ENCODE measurements at regions not wholly inside any gene's neighbourhood (a gene's known extent, or its start where the extent isn't known, plus 50 kb on each side); places are given as distances from the start of the nearest gene placed in this dataset.

DNA sequence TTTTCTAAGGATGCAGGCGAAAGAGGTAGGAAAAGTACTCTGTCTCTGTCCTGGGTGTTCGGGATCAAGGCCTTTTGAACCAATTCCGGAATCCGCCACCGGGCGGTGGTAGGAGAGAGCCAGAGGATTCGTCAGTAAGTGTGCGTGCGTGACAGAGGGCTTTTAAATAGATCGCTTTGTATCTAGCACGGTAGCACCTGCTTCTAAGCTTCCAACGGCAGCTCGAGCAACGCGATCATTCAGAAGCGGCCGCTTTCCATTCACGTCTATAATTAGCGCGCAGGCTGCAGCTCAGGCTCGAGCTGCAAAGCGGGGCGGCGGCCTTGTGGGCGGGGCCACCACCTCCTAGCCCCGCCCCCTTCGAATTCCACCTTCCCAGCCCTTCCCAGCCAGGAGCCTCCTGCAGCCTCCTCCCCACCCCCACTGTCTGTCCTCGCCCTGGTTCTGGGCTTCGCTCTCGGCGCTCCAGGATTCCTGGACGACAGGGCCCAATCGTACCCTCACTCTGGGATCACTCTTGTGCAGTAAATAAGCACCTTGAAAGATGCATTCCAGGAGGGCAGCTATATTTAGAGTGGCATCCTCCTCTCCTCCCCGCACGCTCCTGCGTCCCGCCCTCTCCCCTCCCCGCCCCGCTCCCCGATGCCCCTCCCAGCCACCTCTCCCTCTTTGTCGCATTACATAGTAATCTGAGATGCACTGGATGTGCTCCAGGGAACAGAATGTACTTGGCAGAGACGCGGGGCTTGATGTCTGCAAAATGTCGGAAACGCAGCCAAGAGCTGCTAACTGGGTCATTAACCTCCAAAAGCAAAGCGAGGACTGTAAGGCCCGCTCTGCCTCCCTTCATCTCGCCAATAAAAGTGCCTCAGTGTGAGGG is 224.1 kb upstream of the TPRG1 start (continued):
- TF ChIP-seq, protein P1, sequence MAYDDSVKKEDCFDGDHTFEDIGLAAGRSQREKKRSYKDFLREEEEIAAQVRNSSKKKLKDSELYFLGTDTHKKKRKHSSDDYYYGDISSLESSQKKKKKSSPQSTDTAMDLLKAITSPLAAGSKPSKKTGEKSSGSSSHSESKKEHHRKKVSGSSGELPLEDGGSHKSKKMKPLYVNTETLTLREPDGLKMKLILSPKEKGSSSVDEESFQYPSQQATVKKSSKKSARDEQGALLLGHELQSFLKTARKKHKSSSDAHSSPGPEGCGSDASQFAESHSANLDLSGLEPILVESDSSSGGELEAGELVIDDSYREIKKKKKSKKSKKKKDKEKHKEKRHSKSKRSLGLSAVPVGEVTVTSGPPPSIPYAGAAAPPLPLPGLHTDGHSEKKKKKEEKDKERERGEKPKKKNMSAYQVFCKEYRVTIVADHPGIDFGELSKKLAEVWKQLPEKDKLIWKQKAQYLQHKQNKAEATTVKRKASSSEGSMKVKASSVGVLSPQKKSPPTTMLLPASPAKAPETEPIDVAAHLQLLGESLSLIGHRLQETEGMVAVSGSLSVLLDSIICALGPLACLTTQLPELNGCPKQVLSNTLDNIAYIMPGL (CRISPR knock-in tag; IDR thresholded peaks at IDR 0.05; ENCODE audit: borderline replicate concordance), result no peak
- TF ChIP-seq NFE2L2 (conservative IDR thresholded peaks at IDR 0.05; ENCODE audit: low read length), result no peak
- TF ChIP-seq, protein P2, sequence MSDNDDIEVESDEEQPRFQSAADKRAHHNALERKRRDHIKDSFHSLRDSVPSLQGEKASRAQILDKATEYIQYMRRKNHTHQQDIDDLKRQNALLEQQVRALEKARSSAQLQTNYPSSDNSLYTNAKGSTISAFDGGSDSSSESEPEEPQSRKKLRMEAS (IDR thresholded peaks at IDR 0.05), result peak; percentile 13; the same call in 1 of the 2 replicates
- peak; percentile 38; the same call in 1 of the 2 replicates for TF ChIP-seq POLR2A (IDR thresholded peaks at IDR 0.05; ENCODE audit: low read length)
- no peak for TF ChIP-seq CHD4 (IDR thresholded peaks at IDR 0.05; ENCODE audit: borderline replicate concordance)
- no peak for TF ChIP-seq EHF (CRISPR knock-in tag; IDR thresholded peaks at IDR 0.05)

DNA sequence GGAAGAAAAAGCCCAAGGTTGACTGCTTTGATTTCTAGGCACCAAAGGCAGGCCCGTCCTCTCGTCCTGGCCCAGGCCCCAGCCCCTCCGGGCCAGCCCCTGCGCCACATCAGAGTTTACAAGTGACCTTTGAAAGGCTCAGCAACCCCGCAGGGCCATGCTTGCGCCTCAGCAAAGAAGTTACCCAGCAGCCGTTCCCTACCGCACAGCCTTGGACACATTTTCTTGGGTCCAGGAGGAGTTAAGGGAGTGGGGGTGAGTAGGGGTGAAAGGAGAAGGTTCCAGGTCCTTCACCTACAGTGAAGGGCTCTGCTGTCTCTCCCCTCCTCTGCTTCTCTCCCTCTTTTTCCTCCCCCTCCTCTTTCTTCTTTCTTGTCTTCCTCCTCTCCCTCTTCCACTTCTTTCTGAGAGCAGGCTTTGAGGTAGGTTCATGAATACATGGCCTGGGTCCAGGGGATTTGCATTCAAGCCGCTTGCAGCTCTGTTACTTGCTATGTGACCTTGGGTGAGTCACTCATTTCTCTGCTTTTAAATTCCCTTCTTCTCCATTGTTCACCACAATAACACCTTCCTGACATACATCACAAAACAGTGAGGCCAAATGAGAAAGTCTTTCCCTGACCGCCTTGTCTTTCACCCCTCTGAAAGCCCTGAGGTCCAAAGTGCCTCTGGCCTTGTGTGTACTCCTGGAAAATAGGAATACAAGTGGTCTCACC is 223.3 kb upstream of the TPRG1 start:
- H3K27ac ChIP-seq, result peak overlapping the region; percentile 93 to 98
- no peaks in the 10 kb centered on the region for H3K9me3 ChIP-seq
- FAIRE-seq (no peak), DNase-seq (ENCODE audit: low read depth in 1 of 2, low spot score in 1 of 2) (peak; percentile 21 to 66), ATAC-seq (peak; percentile 36 to 44)
- TF ChIP-seq FOSL2 (IDR thresholded peaks at IDR 0.05) (0 out of 2 replicates have a peak, but pooled peaks have one; percentile 14), FOSL2 (CRISPR knock-in tag; IDR thresholded peaks at IDR 0.05) (peak; percentile 67), RARB (CRISPR knock-in tag; IDR thresholded peaks at IDR 0.05) (no peak), JUN (IDR thresholded peaks at IDR 0.05) (0 out of 5 replicates have a peak, but pooled peaks of 1 of the 2 experiments have one; percentile 7)
- peak overlapping the region; percentile 84 for H3K4me2 ChIP-seq
- peaks cover 43% of the 10 kb centered on the region for H3K4me1 ChIP-seq
- WGBS (ENCODE audit: missing lambda C conversion rate), result 9% methylated on average over 9 of the region's 10 CpGs
- peak overlapping the region; percentile 43 for H3K4me3 ChIP-seq
- CTCF ChIA-PET, result interaction anchor here (5.7 kb wide), 1 partner anchor 1209 kb away, joined by 35 read pairs; no protein-coding TSS in a partner anchor
- POLR2A ChIA-PET, result interaction anchor here (0.7 to 1.7 kb wide), 4 partner anchors 142 to 1209 kb away, joined by 3 to 9 read pairs (median 4); partner anchors contain the start of gene BCL6

DNA sequence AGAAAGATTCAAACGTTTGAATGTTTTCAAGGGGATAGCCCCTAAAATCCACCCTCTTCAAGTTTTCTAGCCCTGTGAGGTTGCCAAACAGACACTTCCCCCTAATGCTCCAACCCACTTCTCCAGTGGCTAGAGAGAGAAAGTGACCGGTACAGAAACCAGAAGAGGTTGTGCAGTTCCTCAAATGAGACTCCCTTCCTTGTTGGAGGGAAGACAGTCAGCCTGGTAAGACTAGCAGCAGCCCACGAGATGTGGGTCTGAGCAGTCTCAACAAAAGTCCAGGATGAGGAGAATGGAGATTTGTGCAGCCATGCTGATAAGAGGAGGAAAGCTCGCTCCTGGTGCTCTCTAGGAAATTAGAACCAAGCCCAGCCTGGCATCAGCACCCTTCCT is 222.8 kb upstream of the TPRG1 start:
- no peak for ATAC-seq
- H3K4me2 ChIP-seq, result peak overlapping the region; percentile 84
- no peak for DNase-seq (ENCODE audit: low read depth in 1 of 2, low spot score in 1 of 2)
- POLR2A ChIA-PET, result interaction anchor here (1.1 kb wide), 1 partner anchor 1204 kb away, joined by 5 read pairs; the partner anchor contains the start of gene BCL6
- H3K9me3 ChIP-seq, result no peaks in the 10 kb centered on the region
- H3K27ac ChIP-seq, result peak overlapping the region; percentile 93 to 98
- H3K4me3 ChIP-seq, result no peak overlapping the region
- CTCF ChIA-PET, result interaction anchor here (1.0 kb wide), 1 partner anchor 1210 kb away, joined by 3 read pairs; no protein-coding TSS in a partner anchor
- FAIRE-seq, result no peak
- H3K4me1 ChIP-seq, result peaks cover 43% of the 10 kb centered on the region
- WGBS (ENCODE audit: missing lambda C conversion rate), result 75% methylated on average over 4 of the region's 4 CpGs
- no peak for TF ChIP-seq JUN (IDR thresholded peaks at IDR 0.05)
- TF ChIP-seq, protein P3, sequence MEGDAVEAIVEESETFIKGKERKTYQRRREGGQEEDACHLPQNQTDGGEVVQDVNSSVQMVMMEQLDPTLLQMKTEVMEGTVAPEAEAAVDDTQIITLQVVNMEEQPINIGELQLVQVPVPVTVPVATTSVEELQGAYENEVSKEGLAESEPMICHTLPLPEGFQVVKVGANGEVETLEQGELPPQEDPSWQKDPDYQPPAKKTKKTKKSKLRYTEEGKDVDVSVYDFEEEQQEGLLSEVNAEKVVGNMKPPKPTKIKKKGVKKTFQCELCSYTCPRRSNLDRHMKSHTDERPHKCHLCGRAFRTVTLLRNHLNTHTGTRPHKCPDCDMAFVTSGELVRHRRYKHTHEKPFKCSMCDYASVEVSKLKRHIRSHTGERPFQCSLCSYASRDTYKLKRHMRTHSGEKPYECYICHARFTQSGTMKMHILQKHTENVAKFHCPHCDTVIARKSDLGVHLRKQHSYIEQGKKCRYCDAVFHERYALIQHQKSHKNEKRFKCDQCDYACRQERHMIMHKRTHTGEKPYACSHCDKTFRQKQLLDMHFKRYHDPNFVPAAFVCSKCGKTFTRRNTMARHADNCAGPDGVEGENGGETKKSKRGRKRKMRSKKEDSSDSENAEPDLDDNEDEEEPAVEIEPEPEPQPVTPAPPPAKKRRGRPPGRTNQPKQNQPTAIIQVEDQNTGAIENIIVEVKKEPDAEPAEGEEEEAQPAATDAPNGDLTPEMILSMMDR (IDR thresholded peaks at IDR 0.05), result no peak
- TF ChIP-seq CEBPB (IDR thresholded peaks at IDR 0.05), result no peak

DNA sequence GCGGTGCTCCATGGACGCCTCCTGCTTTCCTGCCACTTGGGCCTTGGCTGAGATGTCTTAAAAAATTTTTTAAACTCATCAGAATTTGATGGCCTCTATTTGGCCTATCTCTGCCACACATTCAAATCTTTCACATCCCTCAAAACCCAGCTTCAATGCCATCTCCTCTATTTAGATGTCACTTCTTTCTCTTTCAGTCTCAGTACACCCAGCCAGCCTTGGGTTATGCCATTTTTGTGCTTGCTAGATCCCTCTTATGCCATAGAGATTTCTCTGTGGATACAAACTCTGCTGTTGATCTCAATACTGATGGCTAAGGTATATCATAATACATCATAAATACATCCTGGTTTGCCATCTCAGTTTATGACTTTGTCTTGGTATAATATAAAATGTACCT is 222.3 kb upstream of the TPRG1 start:
- peaks cover 45% of the 10 kb centered on the region for H3K4me1 ChIP-seq
- CTCF ChIA-PET, result interaction anchor here (1.0 kb wide), 1 partner anchor 1211 kb away, joined by 3 read pairs; no protein-coding TSS in a partner anchor
- WGBS (ENCODE audit: missing lambda C conversion rate), result 97% methylated on average over 2 of the region's 2 CpGs

More for the DNA sequence above, 222.3 kb upstream of the TPRG1 start:
- ATAC-seq (no peak), DNase-seq (ENCODE audit: low read depth in 1 of 2, low spot score in 1 of 2) (no peak), FAIRE-seq (no peak)
- Histone ChIP-seq H3K9me3 (no peaks in the 10 kb centered on the region), H3K4me3 (no peak overlapping the region), H3K4me2 (peak overlapping the region; percentile 84; the same call in 2 of the 3 replicates), H3K27ac (peak overlapping the region; percentile 93 to 98)
- TF ChIP-seq HOXB13 (CRISPR knock-in tag; IDR thresholded peaks at IDR 0.05; ENCODE audit: low read depth) (no peak), MAZ (IDR thresholded peaks at IDR 0.05; ENCODE audit: borderline replicate concordance, low read depth, low read length) (no peak), GATA3 (IDR thresholded peaks at IDR 0.05; ENCODE audit: borderline replicate concordance) (no peak), POLR2A (IDR thresholded peaks at IDR 0.05; ENCODE audit: low read length) (no peak), POLR2AphosphoS2 (conservative IDR thresholded peaks at IDR 0.05; ENCODE audit: low read length) (no peak), BHLHE40 (IDR thresholded peaks at IDR 0.05; ENCODE audit: low read depth, low read length) (no peak), KDM5A (IDR thresholded peaks at IDR 0.05) (no peak), HDAC2 (IDR thresholded peaks at IDR 0.05) (no peak), RAD21 (conservative IDR thresholded peaks at IDR 0.05 in 1 of 2, IDR thresholded peaks at IDR 0.05 in 1 of 2) (no peak), CBX2 (IDR thresholded peaks at IDR 0.05; ENCODE audit: borderline replicate concordance, low read depth) (no peak), TP53 (CRISPR knock-in tag; IDR thresholded peaks at IDR 0.05) (no peak), CHD4 (IDR thresholded peaks at IDR 0.05; ENCODE audit: borderline replicate concordance) (no peak), RCOR1 (IDR thresholded peaks at IDR 0.05; ENCODE audit: low read depth, low read length) (no peak)
- TF ChIP-seq, protein P4, sequence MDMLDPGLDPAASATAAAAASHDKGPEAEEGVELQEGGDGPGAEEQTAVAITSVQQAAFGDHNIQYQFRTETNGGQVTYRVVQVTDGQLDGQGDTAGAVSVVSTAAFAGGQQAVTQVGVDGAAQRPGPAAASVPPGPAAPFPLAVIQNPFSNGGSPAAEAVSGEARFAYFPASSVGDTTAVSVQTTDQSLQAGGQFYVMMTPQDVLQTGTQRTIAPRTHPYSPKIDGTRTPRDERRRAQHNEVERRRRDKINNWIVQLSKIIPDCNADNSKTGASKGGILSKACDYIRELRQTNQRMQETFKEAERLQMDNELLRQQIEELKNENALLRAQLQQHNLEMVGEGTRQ (IDR thresholded peaks at IDR 0.05), result no peak
- TF ChIP-seq, protein P5, sequence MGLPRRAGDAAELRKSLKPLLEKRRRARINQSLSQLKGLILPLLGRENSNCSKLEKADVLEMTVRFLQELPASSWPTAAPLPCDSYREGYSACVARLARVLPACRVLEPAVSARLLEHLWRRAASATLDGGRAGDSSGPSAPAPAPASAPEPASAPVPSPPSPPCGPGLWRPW (IDR thresholded peaks at IDR 0.05), result no peak
- POLR2A ChIA-PET, result no interaction called here

Data from A549 (cell line).